NCI-H510A treated with DMSO at 0.1 percent for 48 hours (cell line): ENCODE measurements at regions not wholly inside any gene's neighbourhood (a gene's known extent, or its start where the extent isn't known, plus 50 kb on each side); places are given as distances from the start of the nearest gene placed in this dataset.

Experiments used
- DNase-seq: peaks from one replicate; lab custom pipeline; 2025; lab: John Stamatoyannopoulos, UW

DNA sequence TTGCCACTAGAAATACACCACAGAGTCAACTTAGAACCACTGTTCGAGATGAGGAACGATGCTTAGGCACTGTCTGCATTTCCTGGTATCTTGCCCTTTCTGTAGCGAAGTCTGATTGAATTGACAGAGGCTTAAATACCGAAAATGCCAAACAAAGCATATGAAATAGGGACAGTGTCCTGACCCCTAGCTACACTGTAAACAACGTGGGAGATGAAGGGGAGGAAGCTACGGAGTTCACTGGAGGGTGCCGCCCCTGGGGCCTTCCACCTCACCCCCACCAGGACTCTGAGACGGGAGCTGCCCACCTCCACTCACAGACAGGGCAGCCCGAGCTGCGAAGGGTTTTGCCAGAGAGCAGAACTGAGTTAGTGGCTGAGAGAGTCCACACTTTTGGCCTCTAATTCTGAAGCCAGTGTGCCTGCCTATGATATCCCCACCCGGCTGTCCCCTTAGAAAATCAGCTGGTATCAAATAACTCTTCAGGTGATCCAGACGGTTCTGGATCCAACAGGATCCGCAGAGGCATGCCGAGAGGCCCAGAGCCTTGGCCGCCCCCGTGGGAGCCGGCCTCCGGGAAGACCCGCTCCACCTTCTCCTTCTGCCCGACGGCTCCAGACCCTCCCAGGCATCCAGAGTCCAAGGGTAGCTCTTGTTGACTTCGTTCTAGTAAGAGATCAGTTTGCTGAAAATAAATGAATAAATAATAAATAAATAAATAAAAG, 230.7 kb upstream of the DIO3 start:
- no peak for DNase-seq

- DNase-seq = no peak
Observed at GRCh38 chr14:101331141-101331525, 230.2 kb upstream of the DIO3 start.

DNA sequence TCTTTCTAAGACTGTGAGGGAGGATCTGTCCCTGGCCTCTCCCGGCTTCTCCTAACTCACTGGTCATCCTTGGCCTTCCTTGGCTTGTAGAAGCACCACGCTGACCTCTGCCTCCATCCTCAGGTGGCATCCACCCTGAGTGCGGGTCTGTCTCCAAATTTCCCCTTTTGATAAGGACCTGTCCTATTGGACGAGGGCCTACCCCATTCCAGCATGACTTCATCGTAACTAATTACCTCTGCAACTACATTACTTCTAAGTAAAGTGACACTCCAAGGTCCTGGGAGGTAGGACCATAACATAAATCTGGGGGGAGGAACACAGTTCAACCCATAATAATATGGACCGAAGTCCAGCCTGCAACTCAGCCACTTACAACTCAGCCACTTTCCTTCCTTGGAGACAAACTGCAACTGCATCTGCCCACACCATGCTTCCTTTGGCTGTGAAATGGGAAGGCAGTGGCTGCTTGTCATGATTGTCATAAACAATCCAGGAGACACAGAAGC, 229.6 kb upstream of the DIO3 start:
- DNase-seq = no peak

DNA sequence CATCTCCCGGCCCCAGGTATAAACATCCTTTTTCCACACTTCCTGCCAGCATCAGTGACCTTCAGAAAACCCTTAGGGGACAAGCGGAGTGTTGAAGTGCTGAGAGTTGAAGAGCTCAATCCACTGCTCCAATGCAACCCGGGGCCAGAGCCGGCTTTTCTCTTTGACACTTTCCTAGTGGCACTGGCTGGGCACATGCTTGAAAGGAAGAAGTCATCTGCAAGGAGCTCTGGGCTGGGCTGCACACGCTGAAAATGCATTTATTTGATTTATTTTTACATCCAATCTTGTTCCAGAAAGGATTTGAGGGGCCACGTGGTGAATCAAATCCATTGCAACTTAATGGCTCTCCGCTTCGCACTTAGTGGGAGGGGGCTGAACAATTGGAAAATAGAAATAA, 229.0 kb upstream of the DIO3 start:
- DNase-seq = no peak

- no peak for DNase-seq
Observed at GRCh38 chr14:101333335-101334280, 227.7 kb upstream of the DIO3 start.

DNA sequence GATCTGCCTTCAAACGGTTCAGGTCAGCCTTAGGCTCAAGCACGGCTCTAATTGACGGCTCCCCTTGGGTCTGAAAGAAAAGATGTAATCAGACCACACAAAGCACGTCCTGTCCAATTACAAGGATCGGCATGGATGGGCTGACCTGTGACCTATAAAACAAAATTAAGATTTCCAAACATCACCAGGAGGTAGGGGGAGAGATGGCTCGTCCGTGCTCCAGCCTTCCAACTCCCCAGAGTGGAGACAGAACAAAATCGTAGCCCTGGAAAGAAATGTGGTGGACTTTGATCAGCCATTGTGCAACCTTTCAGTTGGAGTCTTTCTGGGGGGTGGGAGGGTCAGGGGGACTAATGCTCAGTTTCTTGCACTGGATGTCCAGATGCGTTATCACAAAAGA, 226.6 kb upstream of the DIO3 start:
- DNase-seq = no peak

DNA sequence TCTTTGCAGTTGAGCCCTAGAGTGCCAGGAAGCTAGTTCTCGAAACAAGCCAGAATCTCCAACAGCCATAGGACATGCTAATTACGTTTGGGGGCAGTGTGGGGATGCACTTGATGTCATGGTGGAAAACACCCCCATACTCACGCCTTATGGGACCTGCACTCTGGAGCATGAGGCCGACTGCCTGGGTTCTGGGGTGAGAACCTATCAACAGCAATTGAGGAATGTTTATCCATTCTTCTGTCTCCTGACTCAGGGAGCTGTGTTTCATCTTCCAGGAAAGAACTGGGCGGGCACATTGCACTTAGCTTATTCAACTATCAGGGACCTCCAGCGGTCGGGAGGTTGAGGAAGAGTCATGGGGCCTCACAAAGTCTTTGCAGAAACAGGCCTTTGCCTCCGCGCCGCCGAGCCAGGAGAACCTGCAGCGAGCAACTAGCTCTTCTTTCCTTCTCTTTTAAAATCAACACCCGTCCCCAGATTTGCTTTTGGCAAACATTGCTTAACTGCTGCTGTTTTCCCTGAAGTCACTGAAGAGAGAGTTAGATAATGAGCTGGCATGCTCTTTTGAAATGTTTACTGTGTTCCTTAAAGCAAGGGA, 226.1 kb upstream of the DIO3 start:
- no peak for DNase-seq

DNA sequence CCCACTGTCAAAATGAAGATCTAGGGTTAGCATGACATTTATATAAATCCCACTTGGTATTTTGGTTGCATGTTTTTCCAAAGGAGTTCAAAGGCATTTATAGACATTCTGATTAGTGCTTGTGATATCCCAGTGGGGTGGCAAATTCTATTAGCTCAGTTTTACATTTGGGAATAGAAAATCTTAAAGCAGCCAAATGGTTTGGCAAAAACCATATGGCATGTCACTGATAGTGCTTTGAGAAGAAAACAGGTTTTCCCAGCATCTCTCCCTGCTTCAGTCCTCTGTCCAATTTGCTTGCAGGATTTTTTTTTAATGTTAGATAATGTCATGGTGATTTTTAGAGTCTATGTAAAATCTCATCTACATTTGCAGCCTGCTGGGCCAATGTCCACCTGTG, 225.1 kb upstream of the DIO3 start:
- no peak for DNase-seq

DNA sequence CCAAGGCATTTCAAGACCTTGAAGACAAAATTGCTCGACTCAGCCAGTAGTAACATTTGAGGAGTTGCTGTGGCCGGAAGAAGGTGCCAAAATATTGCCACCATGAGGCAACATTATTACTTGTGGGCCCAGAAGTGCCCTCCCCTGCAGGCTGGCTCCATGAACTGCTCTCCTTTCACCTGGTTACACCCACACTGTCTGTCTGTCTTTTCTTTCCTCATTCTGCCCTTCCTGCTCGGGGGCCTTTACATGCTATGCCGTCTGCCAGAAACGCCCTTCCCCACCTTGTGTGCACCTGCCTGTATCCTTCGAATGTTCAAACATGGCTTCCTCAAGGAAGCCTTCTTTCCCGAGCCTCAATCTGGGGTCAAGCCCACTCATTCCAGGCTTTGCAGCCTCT, 224.2 kb upstream of the DIO3 start:
- no peak for DNase-seq

GRCh38 chr14:101340556-101340955, 220.7 kb upstream of the DIO3 start:
- DNase-seq = no peak

GRCh38 chr14:101347893-101348777, 213.2 kb upstream of the DIO3 start:
- DNase-seq = no peak

DNA sequence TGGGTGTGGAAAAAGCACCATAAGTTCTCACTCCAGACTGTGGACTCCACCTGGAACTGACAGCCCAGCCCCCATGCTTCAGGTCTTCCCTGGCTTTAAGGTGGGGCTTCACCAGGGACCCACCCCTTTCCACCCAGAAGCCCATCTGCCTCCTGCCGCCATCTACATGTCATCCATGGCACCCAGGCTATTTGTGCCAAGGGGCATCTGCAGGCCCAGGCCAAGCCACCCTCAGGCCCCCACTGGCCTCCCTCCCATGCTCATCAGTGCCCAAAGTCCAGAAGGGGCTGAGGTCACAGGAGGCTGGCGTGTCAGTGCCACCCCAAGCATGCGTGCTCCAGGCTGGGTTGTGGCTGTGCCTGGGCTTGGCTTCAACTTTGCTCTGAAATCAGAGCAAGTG, 212.2 kb upstream of the DIO3 start:
- DNase-seq = no peak

- DNase-seq = no peak
Observed at GRCh38 chr14:101350021-101350420, 211.3 kb upstream of the DIO3 start.

- no peak for DNase-seq
Observed at GRCh38 chr14:101350691-101351090, 210.6 kb upstream of the DIO3 start.

DNA sequence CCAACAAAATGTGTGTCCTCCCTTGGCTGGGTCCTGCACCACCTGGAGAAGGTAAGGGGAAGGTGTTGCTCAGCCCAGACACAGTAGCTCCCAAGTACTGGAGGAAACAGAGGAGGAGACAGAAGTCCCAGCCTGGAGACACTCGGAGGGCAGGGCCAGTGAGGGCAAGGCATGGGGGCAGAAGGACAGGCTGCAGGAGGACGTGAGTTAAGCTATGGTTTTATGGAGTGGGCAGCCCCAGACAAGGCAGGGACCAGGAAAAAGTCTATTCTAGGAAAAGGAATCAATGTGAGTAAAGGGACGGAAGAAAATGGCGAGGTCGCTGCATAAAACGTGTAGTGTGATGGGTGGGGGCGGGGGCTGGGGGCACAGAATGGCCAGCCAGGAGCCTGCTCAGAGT, 210.1 kb upstream of the DIO3 start:
- no peak for DNase-seq

DNA sequence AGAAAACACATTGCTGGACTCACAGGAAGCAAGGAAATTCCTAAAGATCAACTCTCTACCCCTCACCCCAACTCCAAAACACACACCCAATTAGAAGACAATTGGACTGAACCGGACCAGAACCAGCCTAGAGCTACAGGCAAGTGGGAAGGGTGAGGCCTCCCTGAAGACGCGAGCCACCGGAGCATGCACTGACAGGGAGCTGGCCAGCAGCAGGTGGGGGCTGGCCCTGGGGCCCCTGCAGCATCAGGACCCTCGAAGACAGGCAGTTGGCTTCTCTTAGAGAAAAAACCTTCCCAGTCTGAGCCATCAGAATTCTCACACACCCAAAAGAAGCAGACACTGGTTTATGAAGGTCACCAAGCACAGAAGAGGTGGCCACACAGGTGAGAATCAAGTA, 209.5 kb upstream of the DIO3 start:
- DNase-seq = no peak

DNA sequence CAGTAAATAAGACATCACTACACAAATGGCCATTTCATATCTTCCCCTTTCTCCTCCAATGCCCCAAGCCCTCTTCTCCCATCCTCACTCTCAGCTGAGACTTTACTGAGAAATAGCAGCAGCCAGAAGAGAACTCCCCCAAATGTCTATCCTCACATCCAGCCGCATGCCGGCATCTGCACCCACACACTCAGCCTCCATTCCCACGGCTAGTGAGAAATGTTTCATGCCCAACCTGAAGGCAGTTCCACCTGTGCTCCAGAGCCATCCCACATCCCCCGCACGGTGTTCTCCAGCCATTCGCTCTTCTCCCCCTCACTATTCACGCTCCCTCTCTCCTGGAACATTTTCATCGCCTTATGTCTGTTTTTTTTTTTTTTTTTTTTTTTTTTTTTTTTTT, 208.7 kb upstream of the DIO3 start:
- DNase-seq = no peak

GRCh38 chr14:101353422-101353821, 207.9 kb upstream of the DIO3 start:
- no peak for DNase-seq

GRCh38 chr14:101354726-101355125, 206.6 kb upstream of the DIO3 start:
- DNase-seq = no peak

DNA sequence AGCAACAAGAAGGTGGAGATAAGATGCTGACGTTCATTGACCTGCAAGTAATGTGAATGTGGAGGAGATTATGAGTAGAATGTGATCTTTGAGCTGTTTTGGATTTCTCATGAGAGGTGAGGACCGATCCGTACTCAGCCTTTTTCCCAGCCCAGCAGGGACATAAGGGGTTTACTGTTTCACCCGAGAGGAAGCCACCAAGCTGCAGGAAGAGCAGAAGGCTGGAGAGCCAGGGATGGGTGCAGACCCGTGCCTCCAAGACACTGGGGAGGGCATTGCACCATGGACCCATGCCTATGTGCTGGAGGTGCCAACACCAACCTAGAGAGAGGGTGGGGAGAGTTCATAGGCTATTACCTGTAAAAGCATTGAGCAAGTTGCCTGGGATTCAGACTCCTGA, 206.0 kb upstream of the DIO3 start:
- no peak for DNase-seq

GRCh38 chr14:101357038-101357437, 204.3 kb upstream of the DIO3 start:
- DNase-seq = no peak
